Dermis blood vessel endothelial cell (primary cell): ENCODE measurements at regions not wholly inside any gene's neighbourhood (a gene's known extent, or its start where the extent isn't known, plus 50 kb on each side); places are given as distances from the start of the nearest gene placed in this dataset.

Experiments
- DNase-seq: peaks from one replicate; pipeline ENCODE4 v3.0.0; 2010

- no peak for DNase-seq
Observed at GRCh38 chr4:189036906-189037305, 897.7 kb downstream of the TRIML1 start.

DNA sequence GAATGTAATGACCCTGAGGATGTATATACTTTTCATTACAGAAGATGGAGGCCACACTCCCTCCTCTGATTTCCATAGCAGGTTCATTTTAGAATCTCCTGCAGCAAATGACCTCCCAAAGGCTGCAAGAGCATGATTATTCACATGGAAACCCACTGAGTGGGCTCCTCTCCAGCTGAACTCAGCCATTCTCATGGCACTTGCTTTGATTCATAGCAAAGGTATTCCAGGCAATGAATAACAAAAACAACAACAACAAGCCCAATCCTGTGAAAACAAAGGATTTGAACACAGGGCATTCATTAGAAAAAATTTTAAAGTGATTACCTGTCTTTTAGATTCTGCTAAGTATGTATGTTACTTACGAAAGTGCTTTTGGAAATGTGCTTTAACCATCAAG is 894.0 kb upstream of the FRG1 start:
- DNase-seq, result peak; percentile 15

GRCh38 chr4:189048119-189048518 is 892.6 kb upstream of the FRG1 start:
- no peak for DNase-seq

- peak; percentile 23 for DNase-seq
Observed at GRCh38 chr4:189049682-189050081, 891.0 kb upstream of the FRG1 start.

- DNase-seq, result peak; percentile 19
Observed at GRCh38 chr4:189050643-189051042, 890.0 kb upstream of the FRG1 start.

DNA sequence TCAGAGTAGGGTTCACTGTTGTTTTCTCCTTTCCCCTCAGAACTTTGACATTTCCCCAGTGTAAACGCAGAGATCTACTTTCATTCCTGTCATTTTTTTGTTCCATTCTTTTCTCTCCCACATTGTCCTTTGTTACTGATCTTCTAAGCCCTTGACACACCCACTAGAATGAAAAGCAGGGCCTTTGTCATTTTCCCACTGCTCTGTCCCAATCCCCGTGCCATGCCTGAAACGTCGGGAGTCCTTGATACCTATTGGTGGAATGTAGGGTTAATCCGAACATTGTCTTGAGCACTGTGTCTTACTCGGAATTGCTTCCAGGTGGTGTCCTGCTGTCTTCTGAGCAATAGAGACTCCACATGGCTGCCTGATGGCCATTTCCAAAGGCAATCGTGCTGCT is 887.1 kb upstream of the FRG1 start:
- no peak for DNase-seq

DNA sequence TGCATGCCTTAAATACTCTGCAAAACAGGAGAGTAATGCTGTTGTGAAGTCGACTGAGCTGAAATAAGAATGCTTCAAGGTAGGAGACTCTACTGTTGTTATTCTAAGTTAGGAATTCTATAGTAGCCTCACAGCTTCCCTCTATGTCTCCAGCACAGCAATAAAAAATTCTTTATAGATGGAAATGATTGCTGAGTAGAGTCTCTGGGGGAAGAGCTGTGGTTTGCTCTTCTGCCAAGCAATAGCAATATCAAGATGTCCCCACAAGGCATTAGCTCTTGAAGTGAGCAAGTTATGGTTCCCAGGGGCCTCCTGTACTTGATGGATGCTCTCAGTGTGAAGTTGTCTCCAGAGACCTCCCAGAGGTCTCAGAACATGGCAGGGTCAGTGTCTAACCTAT is 880.6 kb upstream of the FRG1 start:
- no peak for DNase-seq

DNA sequence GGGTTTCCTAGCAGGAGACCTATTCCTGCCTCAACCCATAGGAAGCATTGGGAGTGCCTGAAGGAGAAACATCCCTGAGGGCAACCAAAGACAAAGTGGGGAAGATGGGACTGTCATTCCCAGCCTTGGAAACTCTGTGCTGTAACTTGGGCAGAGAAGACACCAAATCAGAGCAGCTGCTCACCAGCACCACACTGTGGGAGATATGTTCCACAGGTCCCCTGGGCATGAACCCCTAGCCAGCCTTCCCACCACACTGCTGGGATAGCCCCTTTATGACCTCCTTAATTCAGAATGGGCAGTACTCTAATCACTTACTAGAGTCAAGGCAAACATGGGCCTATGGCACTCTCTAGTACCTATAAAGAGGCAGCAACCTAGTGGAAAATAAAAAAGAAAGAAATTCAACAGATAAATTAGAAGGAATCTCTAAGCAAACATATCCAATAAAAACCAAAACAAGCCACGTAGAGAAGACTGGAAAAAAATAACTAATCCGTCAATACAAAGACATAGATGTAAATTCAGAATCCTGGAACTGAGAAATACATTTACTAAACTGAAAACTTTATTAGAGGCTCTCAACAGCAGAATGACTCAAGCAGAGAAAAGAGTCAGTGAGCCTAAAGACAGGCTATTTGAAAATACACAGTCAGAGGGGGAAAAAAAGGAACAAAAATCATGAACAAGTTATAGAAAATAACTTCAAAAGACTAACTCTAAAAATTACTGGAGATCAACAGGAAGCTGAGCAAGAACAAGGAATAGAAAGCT is 878.4 kb upstream of the FRG1 start:
- no peak for DNase-seq

GRCh38 chr4:189069772-189070171 is 870.9 kb upstream of the FRG1 start:
- peak; percentile 40 for DNase-seq

GRCh38 chr4:189071241-189071640 is 869.4 kb upstream of the FRG1 start:
- no peak for DNase-seq

DNA sequence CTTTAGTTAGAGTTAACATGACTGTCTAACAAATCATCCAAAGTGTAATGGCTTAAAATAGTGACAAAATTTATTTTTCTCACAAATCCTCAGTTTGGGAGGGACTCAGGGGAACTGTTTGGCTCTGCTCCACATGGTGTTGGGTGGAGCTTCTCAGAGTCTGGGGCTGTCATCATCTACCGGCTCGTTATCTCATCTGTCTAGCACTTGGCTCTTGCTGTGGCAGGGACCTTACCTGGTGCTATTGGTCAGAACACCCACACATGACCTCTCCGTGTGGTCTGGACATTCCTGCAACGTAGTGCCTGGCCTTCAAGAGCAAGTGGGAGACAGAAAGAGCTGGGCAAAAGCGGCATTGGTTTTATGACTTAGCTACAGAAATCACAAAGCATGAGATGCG is 866.9 kb upstream of the FRG1 start:
- no peak for DNase-seq

DNA sequence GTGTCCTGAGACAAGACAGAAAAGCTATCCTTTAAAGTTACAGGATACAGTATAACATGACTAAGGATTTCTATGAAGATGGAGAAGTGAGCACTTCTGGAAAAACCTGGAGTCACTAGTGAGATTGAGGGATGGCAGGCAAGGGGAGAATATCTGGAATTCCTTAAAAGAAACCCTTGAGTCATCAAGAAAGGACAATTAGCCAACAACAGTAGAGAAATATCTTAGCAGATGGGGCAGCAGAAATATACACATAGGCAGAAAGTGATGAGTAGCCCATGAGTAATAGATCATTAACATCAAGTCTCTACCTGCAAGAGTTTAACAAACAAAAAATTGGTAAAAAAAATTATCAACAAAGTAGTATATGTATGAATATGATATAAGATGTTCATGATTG is 858.8 kb upstream of the FRG1 start:
- no peak for DNase-seq

DNA sequence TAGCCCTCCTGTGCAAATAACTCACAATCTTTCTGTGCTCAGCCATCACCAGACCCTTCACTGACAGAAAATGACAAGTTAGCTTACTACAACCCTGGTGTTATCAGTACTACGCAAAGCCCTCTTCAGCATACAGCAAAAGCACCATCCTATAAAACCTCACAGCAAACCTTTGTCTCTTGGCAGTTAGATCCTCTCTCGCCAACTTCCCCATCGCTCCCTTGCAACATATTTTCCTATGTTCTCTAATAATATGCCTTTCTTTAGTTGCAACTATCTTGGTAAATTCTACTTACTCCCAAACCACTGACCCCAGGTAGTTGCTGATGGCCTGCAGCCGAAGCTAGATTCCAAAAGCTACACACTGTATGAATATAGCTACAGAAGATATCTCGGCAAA is 856.9 kb upstream of the FRG1 start:
- no peak for DNase-seq

DNA sequence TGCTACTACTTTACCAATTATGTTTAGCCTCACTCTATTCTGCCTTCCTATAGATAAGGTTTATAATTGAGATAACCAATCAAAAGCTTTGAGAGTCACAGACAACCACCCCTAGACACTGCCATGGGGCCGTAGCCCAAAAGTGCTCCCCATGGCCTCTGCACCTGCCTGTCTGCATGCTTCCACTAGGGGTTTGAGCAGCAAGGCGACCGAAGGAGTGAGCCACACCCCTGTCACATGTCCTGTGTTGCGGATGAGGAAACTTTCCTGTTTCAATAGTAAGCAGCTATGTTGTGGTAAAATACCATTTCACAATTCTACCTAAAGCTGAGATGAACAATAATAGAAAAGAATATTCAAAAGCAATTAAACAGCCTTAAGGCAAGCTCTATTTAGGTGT is 856.0 kb upstream of the FRG1 start:
- no peak for DNase-seq

DNA sequence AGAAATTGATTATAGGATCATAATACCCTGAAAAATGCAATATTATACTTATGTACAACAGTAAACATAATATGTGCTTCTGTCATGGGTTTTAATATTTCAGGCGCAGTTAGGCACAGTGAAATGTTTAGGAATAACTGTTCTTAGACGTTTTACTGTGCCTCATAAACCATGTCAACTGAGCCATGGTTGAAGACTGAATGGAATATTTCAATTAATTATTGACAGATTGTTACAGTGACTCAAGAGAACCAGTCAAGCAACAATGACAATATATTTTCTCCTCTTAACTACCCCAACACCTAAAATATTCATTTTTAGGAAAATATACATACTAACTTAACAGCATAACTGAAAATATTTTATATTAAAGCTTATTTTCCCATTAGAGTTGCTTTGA is 852.7 kb upstream of the FRG1 start:
- no peak for DNase-seq

GRCh38 chr4:189088780-189089179 is 851.9 kb upstream of the FRG1 start:
- DNase-seq, result no peak

DNA sequence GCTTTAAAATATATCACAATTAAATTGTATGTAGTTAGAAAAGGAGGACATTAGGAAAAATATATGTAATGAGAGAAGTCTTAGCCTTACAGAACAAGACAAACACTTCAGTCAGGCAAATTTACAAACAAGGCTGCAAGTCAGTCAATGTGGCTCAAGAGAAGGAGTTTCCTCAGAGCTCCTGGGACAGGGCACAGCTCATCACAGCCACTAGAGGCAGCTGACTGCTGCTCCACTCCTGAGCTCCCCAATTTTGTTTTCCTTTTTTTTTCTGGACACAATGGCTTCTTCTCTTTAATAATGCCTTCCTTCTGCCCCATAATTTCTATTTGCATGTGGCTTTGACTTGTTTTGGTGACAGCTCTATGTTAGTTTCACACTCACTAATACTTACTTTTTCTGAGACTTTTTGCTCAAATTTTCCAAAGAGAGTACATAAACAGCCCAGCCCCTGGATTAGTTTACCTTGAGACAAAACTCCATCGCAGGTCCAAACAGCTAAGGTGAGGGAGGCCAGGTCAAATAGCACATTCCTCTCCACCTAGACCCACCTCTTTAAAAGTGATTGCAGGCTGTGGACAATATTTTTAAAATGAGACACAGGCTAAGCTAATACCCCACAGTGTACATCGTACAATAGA is 850.4 kb upstream of the FRG1 start:
- peak; percentile 26 for DNase-seq

DNA sequence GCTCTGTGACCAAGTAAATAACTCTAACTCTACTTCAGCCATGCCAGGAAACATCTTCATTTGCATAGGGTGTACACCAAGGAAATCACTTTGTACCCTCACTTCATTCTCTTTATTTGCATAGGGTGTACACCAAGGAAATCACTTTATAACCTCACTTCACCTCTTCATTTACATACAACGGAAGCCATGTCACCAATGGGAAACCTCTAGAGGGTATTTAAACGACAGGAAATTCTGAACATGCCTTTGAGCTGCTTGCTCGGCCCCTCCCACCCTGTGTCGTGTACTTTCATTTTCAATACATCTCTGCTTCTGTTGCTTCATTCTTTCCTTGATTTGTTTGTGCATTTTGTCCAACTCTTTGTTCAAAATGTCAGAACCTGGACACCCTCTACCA is 848.1 kb upstream of the FRG1 start:
- DNase-seq, result peak; percentile 39

GRCh38 chr4:189096108-189096507 is 844.6 kb upstream of the FRG1 start:
- DNase-seq, result no peak

DNA sequence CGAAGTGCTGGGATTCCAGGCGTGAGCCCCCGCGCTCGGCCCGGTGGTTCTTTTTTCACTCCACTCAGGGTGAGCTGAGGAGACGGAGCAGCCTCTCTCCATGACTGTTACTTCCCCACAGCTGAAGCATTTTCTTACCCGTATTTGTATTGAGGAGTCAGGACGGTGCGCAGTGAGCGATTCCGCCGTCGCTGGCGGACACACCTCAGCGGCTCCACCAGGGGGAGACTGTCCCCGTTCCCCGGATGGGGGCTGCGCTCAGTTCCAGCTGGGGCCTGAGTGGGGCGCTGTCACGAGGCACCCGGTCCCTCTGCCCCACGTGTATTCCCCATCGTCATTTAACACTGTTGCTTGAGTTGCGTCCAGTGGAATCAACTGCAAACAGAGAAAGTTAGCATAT is 844.0 kb upstream of the FRG1 start:
- DNase-seq, result no peak

DNA sequence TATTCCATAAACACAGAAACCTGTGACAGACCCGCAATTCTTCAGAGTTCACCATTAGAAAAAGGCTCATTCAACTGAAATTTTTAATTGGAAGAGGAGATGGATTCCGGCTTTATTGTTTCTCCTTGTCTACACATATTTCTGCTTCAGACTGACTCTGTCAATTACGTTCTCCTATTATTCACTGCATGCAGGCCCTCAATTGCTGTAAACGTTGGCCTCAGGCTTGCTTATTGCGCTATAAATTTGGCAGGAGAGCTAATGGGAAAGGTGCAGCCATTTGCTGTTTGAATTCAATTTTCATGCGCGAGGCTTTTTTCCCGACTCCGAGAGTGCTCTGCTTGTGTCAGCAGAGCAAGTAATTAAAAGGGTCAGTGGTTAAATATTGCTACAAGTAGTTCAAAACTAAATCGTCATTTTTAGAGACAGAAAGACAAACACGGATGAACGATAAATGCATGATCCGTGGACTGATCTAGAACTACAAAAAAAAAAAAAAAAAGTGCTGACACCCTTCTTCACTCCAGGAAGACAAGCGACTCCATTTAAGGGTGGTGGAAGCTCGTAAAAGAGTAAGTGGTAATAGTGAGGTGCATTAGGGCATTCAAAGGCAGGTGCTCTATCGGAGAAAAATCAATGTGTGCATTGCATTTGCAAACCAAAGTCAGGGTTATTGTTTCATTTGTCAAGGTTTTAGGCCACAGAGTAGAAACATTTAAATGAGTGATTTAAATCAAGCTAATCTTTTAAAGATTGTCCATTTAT is 841.6 kb upstream of the FRG1 start:
- DNase-seq, result no peak

- DNase-seq, result no peak
Observed at GRCh38 chr4:189113389-189113888, 827.2 kb upstream of the FRG1 start.

DNA sequence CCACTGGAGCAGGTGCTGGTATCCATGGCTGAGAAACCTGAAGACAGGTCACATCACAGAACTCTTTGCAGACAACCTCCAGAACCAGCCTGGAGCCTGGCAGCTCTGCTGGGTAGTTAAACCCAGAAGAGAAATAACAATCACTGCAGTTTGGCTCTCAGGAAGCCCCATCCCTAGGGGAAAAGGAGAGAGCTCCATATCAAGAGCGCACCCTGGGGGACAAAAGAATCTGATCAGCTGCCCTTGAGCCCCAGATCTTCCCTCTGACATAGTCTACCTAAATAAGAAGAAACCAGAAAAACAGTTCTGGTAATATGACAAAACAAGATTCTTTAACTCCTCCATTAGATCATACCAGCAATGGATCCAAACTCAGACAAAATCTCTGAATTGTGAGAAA is 823.2 kb upstream of the FRG1 start:
- DNase-seq, result peak; percentile 39

DNA sequence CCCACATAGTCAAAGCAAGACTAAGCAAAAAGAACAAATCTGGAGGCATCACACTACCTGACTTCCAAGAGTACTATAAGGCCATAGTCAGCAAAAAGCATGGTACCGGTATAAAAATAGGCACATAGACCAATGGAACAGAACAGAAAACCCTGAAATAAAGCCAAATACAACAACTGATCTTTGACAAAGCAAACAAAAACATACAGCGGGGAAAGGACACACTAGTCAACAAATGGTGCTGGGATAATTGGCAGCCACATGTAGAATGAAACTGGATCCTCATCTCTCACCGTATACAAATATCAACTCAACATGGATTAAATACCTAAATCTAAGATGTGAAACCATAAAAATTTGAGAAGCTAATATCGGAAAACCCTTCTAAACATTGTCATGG is 819.3 kb upstream of the FRG1 start:
- no peak for DNase-seq
